AML-193 (cell line): ENCODE measurements at regions not wholly inside any gene's neighbourhood (a gene's known extent, or its start where the extent isn't known, plus 50 kb on each side); places are given as distances from the start of the nearest gene placed in this dataset.
"Not testable (repeated sequence)": the region's sequence is repeated elsewhere in the genome, so short reads cannot be mapped to it uniquely, and the experiment has no call there.

Source experiments
- DNase-seq, 2 experiments: peaks; one replicate each; lab custom pipeline; 2025; lab: John Stamatoyannopoulos, UW

DNA sequence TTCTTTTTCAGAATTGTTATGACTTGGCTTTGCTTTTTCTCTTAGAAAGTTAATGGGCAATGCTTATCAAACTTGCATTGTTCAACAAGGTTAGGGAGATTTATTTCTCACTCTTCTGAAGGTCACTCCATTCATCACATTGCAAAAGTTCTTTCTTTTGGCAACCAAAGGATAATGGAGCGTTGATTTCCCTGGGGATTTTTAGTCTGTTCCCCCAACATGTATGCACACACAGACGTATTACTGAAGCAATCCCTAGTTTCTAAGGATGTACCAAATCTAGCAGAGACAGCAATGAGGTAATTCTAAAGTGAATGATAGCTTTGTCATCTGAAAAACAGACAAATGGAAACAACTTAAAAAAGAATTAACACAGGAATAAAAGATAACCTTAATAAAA is 349.1 kb downstream of the NYAP2 start:
- no peak for DNase-seq

DNA sequence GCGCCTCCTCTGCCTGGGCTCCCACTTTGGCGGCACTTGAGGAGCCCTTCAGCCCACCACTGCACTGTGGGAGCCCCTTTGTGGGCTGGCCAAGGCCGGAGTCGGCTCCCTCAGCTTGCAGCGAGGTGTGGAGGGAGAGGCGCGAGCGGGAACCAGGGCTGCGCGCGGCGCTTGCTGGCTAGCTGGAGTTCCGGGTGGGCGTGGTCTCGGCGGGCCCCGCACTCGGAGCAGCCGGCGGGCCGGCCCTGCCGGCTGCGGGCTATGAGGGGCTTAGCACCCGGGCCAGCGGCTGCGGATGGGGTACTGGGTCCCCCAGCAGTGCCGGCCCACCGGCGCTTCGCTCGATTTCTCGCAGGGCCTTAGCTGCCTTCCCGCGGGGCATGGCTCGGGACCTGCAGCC is 344.5 kb downstream of the NYAP2 start:
- DNase-seq, result not testable (repeated sequence)

DNA sequence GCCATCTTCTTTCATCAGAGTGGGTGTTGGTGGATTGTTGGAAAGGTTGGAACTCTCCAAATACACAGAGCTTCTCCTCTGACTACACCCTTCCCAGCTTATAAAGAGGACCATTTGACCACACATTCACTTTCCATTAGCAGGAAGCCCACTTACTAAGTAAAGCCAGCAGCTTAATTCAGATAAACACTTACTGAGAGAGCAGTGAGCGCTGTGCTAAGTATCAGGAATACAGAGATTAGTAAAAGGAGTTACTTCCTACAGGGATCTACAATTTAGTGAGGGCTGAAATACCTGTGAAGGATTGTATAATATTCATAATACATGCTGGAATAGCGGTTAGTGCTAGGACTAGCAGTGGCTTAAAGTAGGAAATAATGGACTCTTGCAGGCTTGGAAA is 343.0 kb downstream of the NYAP2 start:
- DNase-seq, result no peak

DNA sequence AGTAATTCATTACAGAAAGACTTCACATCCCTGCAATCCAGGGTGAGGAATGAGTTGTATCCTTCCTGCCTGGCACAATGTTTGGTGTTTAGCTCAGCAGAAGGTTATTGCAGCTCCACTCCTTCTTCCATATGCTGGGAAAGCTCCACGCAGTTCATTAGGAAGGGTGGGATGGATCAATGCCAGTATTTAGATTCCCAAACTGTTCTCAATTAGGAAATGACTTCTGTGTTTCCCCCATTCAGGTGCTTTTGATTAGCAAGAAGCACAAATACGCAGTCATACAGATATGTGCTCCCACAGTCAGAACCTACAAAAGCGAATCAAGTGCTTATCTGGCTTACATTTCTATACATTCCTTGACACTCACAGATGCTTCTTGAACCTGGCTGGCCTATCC is 340.6 kb downstream of the NYAP2 start:
- DNase-seq, result no peak

DNA sequence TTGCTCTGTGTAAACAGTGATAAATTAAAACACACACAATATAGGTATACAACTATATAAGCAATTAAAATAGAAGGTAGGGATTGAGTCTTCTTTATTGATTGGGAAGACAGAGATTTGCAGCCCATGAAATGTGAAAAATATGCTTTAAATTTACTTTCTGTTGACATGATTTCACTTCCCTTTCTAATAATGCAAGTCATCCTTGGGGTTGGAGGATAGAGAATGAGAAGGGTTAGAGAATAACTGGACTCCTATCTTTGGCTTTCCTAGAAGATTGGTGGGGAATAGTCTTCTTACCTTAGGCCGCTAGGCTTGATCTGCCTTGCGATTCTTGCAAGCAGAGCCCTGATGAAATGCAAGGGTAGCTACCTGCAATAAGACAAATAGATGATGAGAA is 339.8 kb downstream of the NYAP2 start:
- no peak for DNase-seq

DNA sequence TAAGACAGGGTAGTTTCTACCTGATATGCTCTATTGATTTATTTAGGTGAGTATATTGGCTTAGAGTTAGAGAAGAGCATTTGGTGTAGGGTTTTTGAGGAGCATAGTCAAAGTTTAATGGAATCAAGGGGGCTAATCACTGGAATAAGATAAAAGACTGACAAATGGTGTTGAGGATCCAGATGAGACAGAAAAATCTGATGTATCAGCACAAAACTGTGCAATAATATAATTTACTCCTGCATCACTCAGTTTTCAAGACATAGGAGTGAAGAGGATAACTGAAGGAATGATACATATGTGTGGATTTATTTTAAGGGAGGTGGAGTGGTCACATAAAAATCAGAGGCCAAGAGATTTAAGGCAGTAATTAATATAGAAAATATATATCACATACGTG is 339.2 kb downstream of the NYAP2 start:
- no peak for DNase-seq

DNA sequence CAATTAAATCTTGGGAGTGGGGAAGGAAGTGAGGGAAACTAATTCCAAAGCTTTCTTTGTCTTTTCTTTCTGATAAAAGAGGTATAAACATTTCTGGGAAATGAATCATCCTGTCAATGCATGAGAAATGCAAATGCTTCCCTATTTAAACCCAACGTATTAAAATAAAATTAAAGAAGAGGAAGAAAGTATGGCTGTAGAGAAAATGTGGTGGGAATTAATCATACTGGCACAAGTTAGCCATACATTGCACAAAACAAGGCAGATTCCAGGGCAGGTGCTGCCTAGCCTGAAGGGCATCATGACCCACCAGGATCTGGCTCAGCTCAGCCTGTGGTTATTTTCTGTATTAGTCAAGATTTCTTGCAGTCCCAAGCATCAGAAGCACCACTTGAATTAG is 338.0 kb downstream of the NYAP2 start:
- no peak for DNase-seq

DNA sequence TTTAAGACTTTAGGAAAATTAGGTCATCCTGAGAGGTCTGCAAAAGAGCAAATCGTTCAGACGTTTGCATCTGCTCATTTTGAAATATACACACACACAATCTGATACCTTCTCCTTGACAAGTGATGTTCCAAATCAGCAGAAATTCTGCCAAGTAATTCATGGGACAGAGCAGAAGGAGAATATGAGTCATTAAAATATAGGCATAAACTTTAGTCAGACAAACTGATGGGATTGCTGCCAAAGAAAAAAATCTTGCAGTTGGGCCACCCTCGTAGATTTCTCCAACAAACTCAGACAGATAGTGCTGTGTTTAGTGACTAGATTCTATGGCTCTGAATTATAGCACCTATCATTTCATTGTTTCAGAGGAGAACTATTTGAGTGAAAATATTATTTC is 336.3 kb downstream of the NYAP2 start:
- DNase-seq, result no peak

DNA sequence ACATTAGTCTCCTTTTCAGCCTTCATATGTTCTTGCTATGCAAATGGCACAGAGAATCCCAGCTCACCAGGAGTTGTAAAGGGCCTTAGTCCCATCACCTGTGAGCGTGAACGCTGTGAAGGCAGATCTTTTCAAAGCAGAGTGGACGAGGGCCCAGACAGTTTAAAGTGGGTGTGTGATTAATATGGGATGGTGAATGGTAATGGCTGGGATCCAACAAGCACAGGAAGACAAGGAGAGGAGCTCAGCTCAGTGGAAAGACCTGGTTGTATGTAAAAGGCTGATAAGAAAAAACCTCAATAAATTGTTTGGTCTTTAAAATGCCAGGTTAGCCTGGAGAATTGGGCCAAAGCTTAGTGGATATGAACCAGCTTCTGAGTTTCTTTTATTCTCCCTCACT is 326.2 kb downstream of the NYAP2 start:
- no peak for DNase-seq
